Spleen (tissue), 11 donors: ENCODE measurements at regions not wholly inside any gene's neighbourhood (a gene's known extent, or its start where the extent isn't known, plus 50 kb on each side); places are given as distances from the start of the nearest gene placed in this dataset.

Source experiments
- DNase-seq: peaks from one replicate; pipeline ENCODE4 v3.0.0-alpha.2; 2020
- H3K27ac ChIP-seq, 8 donors: fragments of 200-600 bp; sonication (generic) in 7 of 8; 1 replicate in 4 of 8; 2 replicates in 4 of 8; pipeline versions ENCODE4 v1.5.0 to v1.8.0; 2016 to 2021; ENCODE audit warnings: inconsistent platforms in 4 of 8, mild to moderate bottlenecking in 4 of 8, moderate library complexity in 1 of 8
- H3K27me3 ChIP-seq, 7 donors: fragments of 200-600 bp; sonication (generic) in 6 of 7; replicated peaks in 1 of 7; 1 replicate in 4 of 7; 2 replicates in 3 of 7; pipeline versions ENCODE4 v1.5.0 to v1.8.0; 2016 to 2021; ENCODE audit warnings: inconsistent platforms in 3 of 7, mild to moderate bottlenecking in 1 of 7
- H3K36me3 ChIP-seq, 6 donors: fragments of 200-600 bp; sonication (generic) in 5 of 6; 1 replicate in 4 of 6; 2 replicates in 2 of 6; pipeline versions ENCODE4 v1.5.0 to v1.8.0; 2016 to 2021; ENCODE audit warnings: inconsistent platforms in 2 of 6
- H3K4me1 ChIP-seq, 6 donors: fragments of 200-600 bp; sonication (generic) in 5 of 6; 1 replicate in 3 of 6; 2 replicates in 3 of 6; pipeline versions ENCODE4 v1.5.0 to v1.8.0; 2016 to 2021; ENCODE audit warnings: inconsistent platforms in 3 of 6
- H3K4me3 ChIP-seq, 8 donors: fragments of 200-600 bp; sonication (generic) in 7 of 8; 1 replicate in 4 of 8; 2 replicates in 4 of 8; pipeline versions ENCODE4 v1.5.0 to v1.8.0; 2016 to 2021; ENCODE audit warnings: inconsistent platforms in 4 of 8, mild to moderate bottlenecking in 4 of 8, moderate library complexity in 2 of 8
- H3K9me3 ChIP-seq, 8 donors: fragments of 200-600 bp; sonication (generic) in 7 of 8; 1 replicate in 4 of 8; 2 replicates in 4 of 8; pipeline versions ENCODE4 v1.5.0 to v1.8.0; 2016 to 2021; ENCODE audit warnings: inconsistent platforms in 4 of 8
- POLR2A ChIP-seq, 3 donors: fragments of 450-650 bp; IDR thresholded peaks; one replicate each; pipeline ENCODE4 v1.5.1; 2017; ENCODE audit warnings: antibody characterized with exemption in 3 of 3, mild to moderate bottlenecking in 1 of 3
- POLR2AphosphoS5 ChIP-seq, 3 donors: sonication (generic); formaldehyde crosslinking; IDR thresholded peaks; one replicate each; pipeline ENCODE4 v1.5.1; 2017; ENCODE audit warnings: antibody characterized with exemption in 3 of 3
- WGBS, 5 donors: extraction: QIAGEN DNeasy Blood & Tissue Kit in 3 of 5; methylation state at CpG; one replicate each; pipeline versions ENCODE4 v1.1.5 to v1.1.7; 2013 to 2018; 5-methylcytosine and 5-hydroxymethylcytosine counted together
- intact Hi-C: fragments of 100-400 bp; cut with DNase I; formaldehyde crosslinking; loops from one replicate; pipeline ENCODE4 v1.15.0; 2023; ENCODE audit warnings: low total_unique reads
- TF ChIP-seq, protein P1 (sequence below), 11 experiments: fragments of 200-600 bp in 7 of 11; fragments of 450-650 bp in 4 of 11; sonication (generic) in 4 of 11; IDR thresholded peaks in 8 of 11; conservative IDR thresholded peaks in 3 of 11; 1 replicate in 7 of 11; 2 replicates in 4 of 11; pipeline versions ENCODE4 v1.4.0 to v1.8.0; 2016 to 2021; ENCODE audit warnings: antibody characterized with exemption in 11 of 11, inconsistent platforms in 4 of 11, mild to moderate bottlenecking in 1 of 11
- donor health status: healthy with polysubstance abuse.
- donor health status: DM: no; HTN: no; CAD: no; lungs with moderate emphysema.
- donor health status: DM: no; HTN: no; CAD: no.
- donor health status: Bipolar disorder and iron deficiency.
- donor health status: healthy.
- donor health status: DM: no; HTN: no; CAD: no.
- donor health status: DM: yes; HTN: yes; CAD: no.

DNA sequence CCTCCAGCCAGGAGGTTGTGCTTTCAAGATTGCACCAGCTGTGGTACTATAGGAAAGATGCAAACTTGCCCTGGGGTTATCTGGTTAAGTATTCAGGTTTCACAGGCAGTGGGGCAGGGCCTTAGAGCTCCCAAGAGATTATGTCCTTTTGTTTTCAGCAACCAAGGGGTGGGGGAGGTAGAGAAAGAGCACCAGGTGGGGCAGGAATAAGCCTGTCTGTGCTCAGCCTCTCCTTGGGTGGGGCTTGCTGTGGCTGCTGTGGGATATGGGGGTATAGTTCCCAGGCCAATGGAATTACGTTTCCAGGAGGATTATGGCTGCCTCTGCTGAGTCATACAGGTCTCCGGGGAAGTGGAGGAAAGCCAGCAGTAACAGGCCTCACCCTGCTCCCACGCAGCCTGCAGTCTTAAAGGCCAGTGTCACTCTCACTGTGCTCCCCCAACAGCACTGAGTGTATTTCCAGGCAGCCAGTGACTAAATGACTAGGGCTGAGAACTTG lies 508.6 kb downstream of the RWDD3 start:
- Histone ChIP-seq H3K27me3 (no peaks in the 10 kb centered on the region), H3K27ac (no peak overlapping the region), H3K36me3 (no peaks in the 10 kb centered on the region), H3K9me3 (peaks cover 0 to 40% (median 15%) of the 10 kb centered on the region in 8 donors), H3K4me1 (no peaks in the 10 kb centered on the region), H3K4me3 (no peak overlapping the region)
- intact Hi-C loops = no loop called here
- WGBS, 5 donors = 59 to 85% (median 70%) methylated on average over 2 to 3 of the region's 3 CpGs
- DNase-seq = no peak
- TF ChIP-seq, protein P1, sequence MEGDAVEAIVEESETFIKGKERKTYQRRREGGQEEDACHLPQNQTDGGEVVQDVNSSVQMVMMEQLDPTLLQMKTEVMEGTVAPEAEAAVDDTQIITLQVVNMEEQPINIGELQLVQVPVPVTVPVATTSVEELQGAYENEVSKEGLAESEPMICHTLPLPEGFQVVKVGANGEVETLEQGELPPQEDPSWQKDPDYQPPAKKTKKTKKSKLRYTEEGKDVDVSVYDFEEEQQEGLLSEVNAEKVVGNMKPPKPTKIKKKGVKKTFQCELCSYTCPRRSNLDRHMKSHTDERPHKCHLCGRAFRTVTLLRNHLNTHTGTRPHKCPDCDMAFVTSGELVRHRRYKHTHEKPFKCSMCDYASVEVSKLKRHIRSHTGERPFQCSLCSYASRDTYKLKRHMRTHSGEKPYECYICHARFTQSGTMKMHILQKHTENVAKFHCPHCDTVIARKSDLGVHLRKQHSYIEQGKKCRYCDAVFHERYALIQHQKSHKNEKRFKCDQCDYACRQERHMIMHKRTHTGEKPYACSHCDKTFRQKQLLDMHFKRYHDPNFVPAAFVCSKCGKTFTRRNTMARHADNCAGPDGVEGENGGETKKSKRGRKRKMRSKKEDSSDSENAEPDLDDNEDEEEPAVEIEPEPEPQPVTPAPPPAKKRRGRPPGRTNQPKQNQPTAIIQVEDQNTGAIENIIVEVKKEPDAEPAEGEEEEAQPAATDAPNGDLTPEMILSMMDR (IDR thresholded peaks at IDR 0.05 in 8 of 11, conservative IDR thresholded peaks at IDR 0.05 in 3 of 11) = no peak

DNA sequence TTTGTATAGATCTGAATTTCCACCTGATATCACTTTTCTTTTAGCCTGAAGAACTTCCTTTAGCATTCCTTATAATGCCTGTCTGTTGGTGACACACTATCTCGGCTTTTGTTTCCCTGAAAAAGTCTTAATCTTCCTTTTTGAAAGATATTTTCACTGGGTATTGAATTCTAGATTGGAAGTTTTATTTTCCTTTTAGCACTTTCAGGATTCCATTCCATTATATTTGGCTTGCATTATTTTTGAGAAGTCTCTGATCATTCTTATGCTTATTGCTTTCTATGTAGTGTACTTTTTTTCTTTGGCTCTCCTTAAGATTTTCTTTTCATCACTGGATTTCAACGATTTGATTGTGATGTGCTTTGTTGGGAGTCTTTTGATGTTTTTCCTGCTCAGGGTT lies 510.7 kb downstream of the RWDD3 start:
- peaks cover 0 to 25% (median 2%) of the 10 kb centered on the region in 8 donors for H3K9me3 ChIP-seq
- WGBS, 5 donors = 57 to 78% (median 66%) methylated on average over 2 of the region's 2 CpGs
- intact Hi-C loops = no loop called here
- TF ChIP-seq POLR2AphosphoS5 (IDR thresholded peaks at IDR 0.05) (no peak), POLR2A (IDR thresholded peaks at IDR 0.05) (no peak)
- TF ChIP-seq, protein P1 (IDR thresholded peaks at IDR 0.05 in 8 of 11, conservative IDR thresholded peaks at IDR 0.05 in 3 of 11) = no peak
- H3K27ac ChIP-seq = no peak overlapping the region
- no peaks in the 10 kb centered on the region for H3K4me1 ChIP-seq
- H3K27me3 ChIP-seq = no peaks in the 10 kb centered on the region
- no peak for DNase-seq
- H3K36me3 ChIP-seq = no peaks in the 10 kb centered on the region
- H3K4me3 ChIP-seq = no peak overlapping the region

DNA sequence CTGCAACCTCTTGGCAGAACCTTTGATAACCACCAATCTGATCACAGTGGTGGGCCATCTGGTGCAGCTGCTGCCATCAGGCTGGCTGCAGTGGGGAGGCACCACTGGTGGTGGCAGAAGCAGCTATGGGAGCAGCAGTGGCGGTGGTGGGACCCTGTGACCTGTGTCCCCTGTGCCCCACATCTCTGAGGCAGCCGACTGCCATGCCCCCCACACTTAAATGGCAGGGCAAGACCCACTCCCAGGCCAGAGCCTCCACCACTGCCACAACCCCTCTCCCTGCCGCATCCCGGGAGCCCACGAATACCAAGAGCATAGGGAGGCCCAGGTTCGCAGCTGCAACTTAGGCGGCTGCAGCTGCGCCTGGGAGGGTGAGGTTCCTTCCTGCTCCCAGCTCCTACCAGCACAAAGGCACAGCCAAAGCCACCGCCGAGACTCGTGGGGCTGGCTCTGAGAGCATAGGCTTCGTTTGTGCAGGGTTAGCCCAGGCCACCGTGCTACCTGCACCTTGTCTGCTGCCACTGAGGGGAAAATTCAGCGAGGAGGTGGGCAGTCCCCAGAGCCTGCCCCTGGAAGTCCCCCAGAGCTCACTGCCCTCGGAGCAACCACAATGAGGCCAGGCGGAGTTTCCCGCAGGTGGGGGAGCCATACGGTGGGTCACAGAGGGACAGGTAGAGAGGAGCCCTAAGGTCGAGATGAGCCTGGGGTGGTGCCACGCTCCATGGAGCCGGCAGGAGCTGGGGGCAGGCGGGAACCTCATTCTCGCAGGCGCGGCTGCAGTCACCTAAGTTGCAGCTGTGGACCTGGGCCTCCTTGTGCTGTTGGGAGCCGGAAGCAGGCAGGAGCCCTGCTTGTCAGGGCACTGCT lies 518.7 kb downstream of the RWDD3 start:
- H3K27me3 ChIP-seq = no peaks in the 10 kb centered on the region
- no peak for DNase-seq
- 85 to 95% (median 91%) methylated on average over 25 to 26 of the region's 26 CpGs for WGBS, 5 donors
- H3K36me3 ChIP-seq = no peaks in the 10 kb centered on the region
- H3K4me1 ChIP-seq = no peaks in the 10 kb centered on the region
- intact Hi-C loops = no loop called here
- H3K27ac ChIP-seq = no peak overlapping the region
- TF ChIP-seq POLR2A (IDR thresholded peaks at IDR 0.05) = no peak
- no peak for TF ChIP-seq POLR2AphosphoS5 (IDR thresholded peaks at IDR 0.05)
- TF ChIP-seq, protein P1 (IDR thresholded peaks at IDR 0.05 in 8 of 11, conservative IDR thresholded peaks at IDR 0.05 in 3 of 11) = no peak
- no peak overlapping the region for H3K4me3 ChIP-seq
- peaks cover 0 to 67% (median 51%) of the 10 kb centered on the region in 8 donors for H3K9me3 ChIP-seq

DNA sequence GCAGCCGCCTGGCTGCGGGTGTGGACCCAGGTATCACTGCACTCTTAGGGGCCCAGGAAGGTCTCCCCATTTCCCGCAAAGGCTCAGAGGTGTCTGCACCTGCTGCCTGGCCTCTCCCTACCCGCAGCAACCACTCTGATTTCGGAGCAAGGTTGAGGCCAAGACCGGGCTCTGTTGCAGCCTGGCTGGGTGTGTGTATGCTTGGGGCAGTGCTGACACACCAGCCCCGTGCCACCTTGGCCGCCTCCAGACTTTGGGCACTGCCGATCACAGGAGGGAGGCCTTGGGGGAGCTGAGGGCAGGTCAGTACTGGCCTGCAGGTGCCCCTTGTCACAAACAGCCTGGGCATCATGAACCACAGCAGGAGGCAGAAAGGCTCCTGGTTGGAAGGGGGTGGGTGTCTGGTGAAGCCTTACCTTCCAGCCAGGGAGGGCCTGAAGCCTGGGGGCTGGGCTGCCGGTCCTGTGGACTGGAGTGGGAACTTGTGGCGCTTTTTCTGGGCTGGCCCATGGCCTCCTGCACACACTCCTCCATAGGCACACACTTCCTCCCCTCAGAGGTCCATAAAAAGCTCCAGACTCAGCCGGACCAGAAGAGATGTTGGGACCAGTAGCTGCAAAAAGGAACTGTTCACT lies 519.5 kb downstream of the RWDD3 start:
- no peak overlapping the region for H3K27ac ChIP-seq
- DNase-seq = no peak
- no peaks in the 10 kb centered on the region for H3K4me1 ChIP-seq
- TF ChIP-seq POLR2A (IDR thresholded peaks at IDR 0.05) (no peak), POLR2AphosphoS5 (IDR thresholded peaks at IDR 0.05) (no peak)
- TF ChIP-seq, protein P1 (IDR thresholded peaks at IDR 0.05 in 8 of 11, conservative IDR thresholded peaks at IDR 0.05 in 3 of 11) = no peak
- H3K36me3 ChIP-seq = no peaks in the 10 kb centered on the region
- intact Hi-C loops = no loop called here
- peaks cover 0 to 69% (median 53%) of the 10 kb centered on the region in 8 donors for H3K9me3 ChIP-seq
- no peaks in the 10 kb centered on the region for H3K27me3 ChIP-seq
- WGBS, 5 donors = 82 to 96% (median 90%) methylated on average over 5 to 12 of the region's 12 CpGs
- H3K4me3 ChIP-seq = no peak overlapping the region
